KMS-11 (cell line): ENCODE measurements at regions not wholly inside any gene's neighbourhood (a gene's known extent, or its start where the extent isn't known, plus 50 kb on each side); places are given as distances from the start of the nearest gene placed in this dataset.

Source experiments
- H2AFZ ChIP-seq: fragments of 200-600 bp; sonication (generic); 2 replicates; pipeline ENCODE4 v1.6.1; 2016; ENCODE audit warnings: antibody characterized with exemption, mixed run types, low read depth
- H3K27ac ChIP-seq: fragments of 200-600 bp; sonication (generic); 2 replicates; pipeline ENCODE4 v1.6.1; 2016; ENCODE audit warnings: mild to moderate bottlenecking, mixed run types
- H3K27me3 ChIP-seq: fragments of 200-600 bp; sonication (generic); 2 replicates; pipeline ENCODE4 v1.6.1; 2017; ENCODE audit warnings: mild to moderate bottlenecking, low read depth, mixed run types, moderate library complexity; ENCODE audit not compliant: insufficient read depth
- H3K36me3 ChIP-seq: fragments of 200-600 bp; sonication (generic); 2 replicates; pipeline ENCODE4 v1.6.1; 2017; ENCODE audit warnings: mild to moderate bottlenecking, mixed run types; ENCODE audit not compliant: insufficient read depth
- H3K4me1 ChIP-seq: fragments of 200-600 bp; sonication (generic); 2 replicates; pipeline ENCODE4 v1.6.1; 2016; ENCODE audit warnings: mild to moderate bottlenecking, low read depth, mixed run types; ENCODE audit not compliant: poor library complexity, severe bottlenecking
- H3K4me2 ChIP-seq: fragments of 200-600 bp; sonication (generic); 2 replicates; pipeline ENCODE4 v1.7.0; 2016; ENCODE audit warnings: mild to moderate bottlenecking, mixed run types
- H3K4me3 ChIP-seq: fragments of 200-600 bp; sonication (generic); IDR thresholded peaks from 2 replicates; pipeline ENCODE4 v1.6.1; 2017; ENCODE audit warnings: low read depth, low read length, mixed read lengths; ENCODE audit not compliant: insufficient read depth
- H3K79me2 ChIP-seq: fragments of 200-600 bp; sonication (generic); 2 replicates; pipeline ENCODE4 v1.6.1; 2016; ENCODE audit warnings: low read depth, mixed run types; ENCODE audit not compliant: insufficient read depth
- H3K9ac ChIP-seq: fragments of 200-600 bp; sonication (generic); 2 replicates; pipeline ENCODE4 v1.6.1; 2016; ENCODE audit warnings: mild to moderate bottlenecking, mixed run types
- H4K20me1 ChIP-seq: fragments of 200-600 bp; sonication (generic); 2 replicates; pipeline ENCODE4 v1.6.1; 2016; ENCODE audit warnings: mild to moderate bottlenecking, mixed run types; ENCODE audit not compliant: insufficient read depth
- CTCF ChIP-seq: fragments of 200-600 bp; sonication (generic); conservative IDR thresholded peaks from 2 replicates; pipeline ENCODE4 v1.6.1; 2017; ENCODE audit warnings: low read depth, mild to moderate bottlenecking, antibody characterized with exemption, low read length, moderate library complexity, mixed read lengths

- Histone ChIP-seq H3K79me2 (no peaks in the 10 kb centered on the region), H3K4me3 (no peak overlapping the region), H2AFZ (no peak overlapping the region), H3K36me3 (no peaks in the 10 kb centered on the region), H3K27ac (no peak overlapping the region), H3K27me3 (no peaks in the 10 kb centered on the region), H3K4me1 (no peaks in the 10 kb centered on the region), H4K20me1 (no peaks in the 10 kb centered on the region), H3K4me2 (no peak overlapping the region), H3K9ac (no peak overlapping the region)
- TF ChIP-seq CTCF, result no peak
Measured at GRCh38 chr3:59339818-59340217, 290.0 kb upstream of the CFAP20DC start.

DNA sequence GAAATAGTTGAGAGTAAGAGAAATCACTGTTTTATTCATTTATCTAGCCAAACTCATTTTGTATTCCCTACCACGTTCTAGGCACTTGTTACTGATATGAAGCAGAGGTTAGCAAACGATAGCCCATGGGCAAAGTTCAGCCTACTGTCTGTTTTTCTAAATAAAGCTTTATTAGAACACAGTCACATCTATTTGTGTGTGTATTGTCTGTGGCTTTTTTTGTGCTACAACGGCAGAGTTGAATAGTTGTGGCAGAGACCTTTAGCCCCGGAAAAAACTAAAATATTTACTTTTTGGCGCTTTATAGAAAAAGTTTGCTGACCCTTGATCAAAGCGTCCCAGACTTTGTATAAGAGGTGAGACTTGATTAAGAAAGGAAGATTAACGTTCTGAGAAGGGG, 289.1 kb upstream of the CFAP20DC start:
- no peak overlapping the region for H3K27ac ChIP-seq
- no peaks in the 10 kb centered on the region for H3K36me3 ChIP-seq
- no peak for TF ChIP-seq CTCF
- no peaks in the 10 kb centered on the region for H3K4me1 ChIP-seq
- no peak overlapping the region for H3K9ac ChIP-seq
- no peaks in the 10 kb centered on the region for H3K27me3 ChIP-seq
- no peaks in the 10 kb centered on the region for H4K20me1 ChIP-seq
- H2AFZ ChIP-seq, result no peak overlapping the region
- no peak overlapping the region for H3K4me3 ChIP-seq
- no peaks in the 10 kb centered on the region for H3K79me2 ChIP-seq
- no peak overlapping the region for H3K4me2 ChIP-seq

DNA sequence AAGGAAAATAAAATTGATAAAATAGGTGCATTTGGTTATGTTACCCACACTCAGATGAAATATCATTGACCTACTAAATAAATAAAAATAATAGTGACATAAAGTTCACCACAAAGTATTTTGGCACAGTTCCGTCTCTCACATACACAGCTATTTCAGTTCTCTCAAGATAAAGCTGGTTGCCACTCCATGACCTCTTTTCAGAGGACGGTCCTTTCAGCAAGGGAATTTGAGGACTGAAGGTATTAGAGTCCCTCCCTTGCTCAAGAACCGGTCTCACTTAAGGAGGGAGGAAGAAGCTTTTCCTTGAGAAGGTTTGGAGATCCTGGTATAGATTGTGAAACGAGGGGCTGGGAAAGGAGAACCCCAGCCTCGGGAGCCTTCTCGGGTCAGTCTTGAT, 285.5 kb upstream of the CFAP20DC start:
- Histone ChIP-seq H3K9ac (no peak overlapping the region), H3K4me3 (no peak overlapping the region)

DNA sequence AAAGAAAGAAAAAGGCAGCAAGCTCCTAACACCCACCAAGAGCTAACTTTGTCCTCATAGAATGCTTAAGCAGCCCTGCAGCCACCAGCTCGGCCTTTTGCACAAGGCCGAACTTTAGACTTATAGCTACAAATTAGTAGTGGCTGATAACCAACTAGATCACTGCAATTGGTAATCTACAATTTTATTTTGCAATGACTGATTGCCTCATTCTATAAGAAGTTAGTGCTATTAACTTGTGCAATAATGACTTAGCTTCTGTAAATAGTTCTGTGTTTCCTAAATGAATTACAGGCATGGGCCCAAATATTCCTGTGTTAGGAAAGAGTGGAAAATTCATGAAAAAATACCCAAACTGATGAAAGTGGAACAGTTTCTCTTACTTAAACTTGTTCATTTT, 284.8 kb upstream of the CFAP20DC start:
- Histone ChIP-seq H2AFZ (no peak overlapping the region), H3K36me3 (no peaks in the 10 kb centered on the region), H3K4me3 (no peak overlapping the region), H3K79me2 (no peaks in the 10 kb centered on the region), H3K27ac (no peak overlapping the region), H3K4me1 (no peaks in the 10 kb centered on the region), H3K9ac (no peak overlapping the region), H3K27me3 (no peaks in the 10 kb centered on the region), H4K20me1 (no peaks in the 10 kb centered on the region), H3K4me2 (no peak overlapping the region)
- no peak for TF ChIP-seq CTCF

More for the DNA sequence above, 285.5 kb upstream of the CFAP20DC start:
- no peak overlapping the region for H3K4me2 ChIP-seq
- no peak overlapping the region for H3K27ac ChIP-seq
- H3K36me3 ChIP-seq, result no peaks in the 10 kb centered on the region
- no peaks in the 10 kb centered on the region for H3K79me2 ChIP-seq
- no peak overlapping the region for H2AFZ ChIP-seq
- no peak for TF ChIP-seq CTCF
- no peaks in the 10 kb centered on the region for H3K4me1 ChIP-seq
- no peaks in the 10 kb centered on the region for H3K27me3 ChIP-seq
- no peaks in the 10 kb centered on the region for H4K20me1 ChIP-seq

DNA sequence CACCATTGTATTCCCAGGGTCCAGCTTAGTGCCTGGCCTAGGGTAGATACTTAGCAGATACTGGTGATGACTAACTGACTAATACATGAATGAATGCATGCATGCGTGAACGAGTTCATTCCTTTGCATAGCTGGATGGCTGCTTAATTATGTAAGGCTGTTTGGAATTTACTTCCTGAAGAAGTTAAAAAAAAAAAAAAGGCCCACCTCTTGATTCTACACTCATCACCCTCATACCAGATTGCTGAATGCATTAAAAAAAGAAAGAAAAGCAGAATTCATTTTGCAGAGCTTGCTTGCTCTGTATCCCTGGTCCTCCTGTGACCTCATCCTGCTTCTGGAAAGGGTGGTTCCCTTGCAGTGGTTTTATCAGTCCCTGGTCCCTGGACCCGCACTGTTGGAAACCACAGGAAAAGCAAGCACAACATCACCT, 277.6 kb upstream of the CFAP20DC start:
- Histone ChIP-seq H3K9ac (no peak overlapping the region), H3K4me3 (no peak overlapping the region), H3K27ac (no peak overlapping the region), H2AFZ (no peak overlapping the region), H3K27me3 (no peaks in the 10 kb centered on the region), H3K4me1 (no peaks in the 10 kb centered on the region), H3K36me3 (no peaks in the 10 kb centered on the region), H3K79me2 (no peaks in the 10 kb centered on the region), H4K20me1 (no peaks in the 10 kb centered on the region), H3K4me2 (no peak overlapping the region)
- TF ChIP-seq CTCF, result no peak
